ENCODE measurements at regions not wholly inside any gene's neighbourhood (a gene's known extent, or its start where the extent isn't known, plus 50 kb on each side); places are given as distances from the start of the nearest gene placed in this dataset.
"Not testable (repeated sequence)": the region's sequence is repeated elsewhere in the genome, so short reads cannot be mapped to it uniquely, and the experiment has no call there.

- DNase-seq (ENCODE audit: low read depth), result no peak
These were observed 995.6 kb upstream of the SLC39A10 start for GRCh38 chr2:194661431-194661830.

GRCh38 chr2:194639057-194639456, 1018.0 kb upstream of the SLC39A10 start:
- DNase-seq (ENCODE audit: low read depth), result not testable (repeated sequence)

- no peak for DNase-seq (ENCODE audit: low read depth)
These were observed 1035.1 kb upstream of the SLC39A10 start for GRCh38 chr2:194621945-194622344.

GRCh38 chr2:194619366-194619765, 1037.7 kb upstream of the SLC39A10 start:
- DNase-seq (ENCODE audit: low read depth), result no peak

- DNase-seq (ENCODE audit: low read depth), result no peak
These were observed 1038.6 kb upstream of the SLC39A10 start for GRCh38 chr2:194618432-194618831.

- no peak for DNase-seq (ENCODE audit: low read depth)
These were observed 1040.7 kb upstream of the SLC39A10 start for GRCh38 chr2:194616334-194616733.

GRCh38 chr2:194610297-194610696, 1046.7 kb upstream of the SLC39A10 start:
- DNase-seq (ENCODE audit: low read depth), result no peak

- no peak for DNase-seq (ENCODE audit: low read depth)
These were observed 1053.6 kb upstream of the SLC39A10 start for GRCh38 chr2:194603429-194603828.

GRCh38 chr2:194602750-194603149, 1054.3 kb upstream of the SLC39A10 start:
- DNase-seq (ENCODE audit: low read depth), result no peak

GRCh38 chr2:194591192-194591591, 1065.8 kb upstream of the SLC39A10 start:
- DNase-seq (ENCODE audit: low read depth), result no peak

- DNase-seq (ENCODE audit: low read depth), result no peak
These were observed 1069.2 kb upstream of the SLC39A10 start for GRCh38 chr2:194587739-194588270.

GRCh38 chr2:194567661-194568017, 1089.4 kb upstream of the SLC39A10 start:
- no peak for DNase-seq (ENCODE audit: low read depth)

- no peak for DNase-seq (ENCODE audit: low read depth)
These were observed 1089.9 kb upstream of the SLC39A10 start for GRCh38 chr2:194566907-194567660.

- no peak for DNase-seq (ENCODE audit: low read depth)
These were observed 1092.6 kb upstream of the SLC39A10 start for GRCh38 chr2:194564422-194564821.

GRCh38 chr2:194562329-194562728, 1094.7 kb upstream of the SLC39A10 start:
- no peak for DNase-seq (ENCODE audit: low read depth)

GRCh38 chr2:194559964-194560363, 1097.1 kb upstream of the SLC39A10 start:
- DNase-seq (ENCODE audit: low read depth), result no peak

- no peak for DNase-seq (ENCODE audit: low read depth)
These were observed 1097.5 kb upstream of the SLC39A10 start for GRCh38 chr2:194559523-194559922.

GRCh38 chr2:194557993-194558392, 1099.0 kb upstream of the SLC39A10 start:
- no peak for DNase-seq (ENCODE audit: low read depth)

- DNase-seq (ENCODE audit: low read depth), result no peak
These were observed 1100.4 kb upstream of the SLC39A10 start for GRCh38 chr2:194556629-194557028.

- no peak for DNase-seq (ENCODE audit: low read depth)
These were observed 1103.0 kb upstream of the SLC39A10 start for GRCh38 chr2:194553980-194554379.

GRCh38 chr2:194550702-194551101, 1106.3 kb upstream of the SLC39A10 start:
- DNase-seq (ENCODE audit: low read depth), result no peak

- no peak for DNase-seq (ENCODE audit: low read depth)
These were observed 1107.6 kb upstream of the SLC39A10 start for GRCh38 chr2:194549387-194549786.

GRCh38 chr2:194545978-194546377, 1111.0 kb upstream of the SLC39A10 start:
- DNase-seq (ENCODE audit: low read depth), result no peak

- no peak for DNase-seq (ENCODE audit: low read depth)
These were observed 1117.6 kb upstream of the SLC39A10 start for GRCh38 chr2:194539425-194539824.
